Natural killer cell (primary cell): ENCODE measurements at regions not wholly inside any gene's neighbourhood (a gene's known extent, or its start where the extent isn't known, plus 50 kb on each side); places are given as distances from the start of the nearest gene placed in this dataset.

Experiments used
- ATAC-seq, 3 donors: fragments of 150-1000 bp in 2 of 3; fragments of 200-7000 bp in 1 of 3; cut with Tn5 transposase; 1 replicate in 1 of 3; 2 replicates in 2 of 3; pipeline ENCODE4 v1.10.0; 2021; ENCODE audit warnings: mild to moderate bottlenecking in 2 of 3, moderate library complexity in 2 of 3
- DNase-seq, 2 donors: peaks; one replicate each; pipeline versions ENCODE4 v3.0.0 to v3.0.0-alpha.2; 2013 to 2021; ENCODE audit warnings: mixed read lengths in 1 of 2
- H3K27ac ChIP-seq: one replicate; pipeline ENCODE4 v1.5.1; 2013; ENCODE audit warnings: mild to moderate bottlenecking, low read length
- H3K27me3 ChIP-seq: one replicate; pipeline ENCODE4 v1.6.1; 2013; ENCODE audit warnings: low read length; ENCODE audit not compliant: control insufficient read depth, insufficient read depth
- H3K36me3 ChIP-seq: one replicate; pipeline ENCODE4 v1.6.1; 2013; ENCODE audit warnings: low read length; ENCODE audit not compliant: control insufficient read depth, insufficient read depth
- H3K4me1 ChIP-seq: one replicate; pipeline ENCODE4 v1.6.1; 2013; ENCODE audit warnings: low read length; ENCODE audit not compliant: control insufficient read depth, insufficient read depth
- H3K4me3 ChIP-seq: one replicate; pipeline ENCODE4 v1.5.1; 2013; ENCODE audit warnings: low read length
- H3K9me3 ChIP-seq: one replicate; pipeline ENCODE4 v1.6.1; 2013; ENCODE audit warnings: low read length; ENCODE audit not compliant: control insufficient read depth, insufficient read depth
- H3K27ac Mint-ChIP-seq, 2 donors: one replicate each; pipeline ENCODE4 v1.8.0; 2022; ENCODE audit warnings: mild to moderate bottlenecking in 2 of 2, mixed read lengths in 2 of 2, moderate library complexity in 1 of 2
- H3K27me3 Mint-ChIP-seq, 2 donors: one replicate each; pipeline ENCODE4 v1.8.0; 2022; ENCODE audit warnings: low read depth in 2 of 2, mixed read lengths in 2 of 2
- H3K36me3 Mint-ChIP-seq: one replicate; pipeline ENCODE4 v1.8.0; 2022; ENCODE audit warnings: mixed read lengths
- H3K4me1 Mint-ChIP-seq, 2 donors: one replicate each; pipeline ENCODE4 v1.8.0; 2022; ENCODE audit warnings: mixed read lengths in 2 of 2
- H3K4me3 Mint-ChIP-seq: one replicate; pipeline ENCODE4 v1.8.0; 2022; ENCODE audit warnings: mild to moderate bottlenecking, moderate library complexity, mixed read lengths
- H3K9me3 Mint-ChIP-seq, 2 donors: one replicate each; pipeline ENCODE4 v1.8.0; 2022; ENCODE audit warnings: mixed read lengths in 2 of 2
- CTCF ChIP-seq: fragments of 200-600 bp; IDR thresholded peaks from one replicate; pipeline ENCODE4 v1.8.0; 2022; ENCODE audit warnings: antibody characterized with exemption
- WGBS: methylation state at CpG from one replicate; pipeline ENCODE4 v1.1.7; 2013; ENCODE audit warnings: missing lambda C conversion rate; ENCODE audit not compliant: insufficient coverage; 5-methylcytosine and 5-hydroxymethylcytosine counted together
- intact Hi-C: fragments of 100-400 bp; cut with micrococcal nuclease; formaldehyde crosslinking; loops from one replicate; pipeline ENCODE4 v1.14.2; 2022

GRCh38 chr10:123373591-123373990 lies 219.4 kb downstream of the BUB3 start:
- peaks cover 13 to 15% of the 10 kb centered on the region in 2 donors for H3K27me3 Mint-ChIP-seq
- Histone ChIP-seq H3K27ac (no peak overlapping the region), H3K36me3 (no peaks in the 10 kb centered on the region), H3K9me3 (peaks cover 4% of the 10 kb centered on the region), H3K4me3 (no peak overlapping the region), H3K27me3 (no peaks in the 10 kb centered on the region), H3K4me1 (no peaks in the 10 kb centered on the region)
- intact Hi-C loops = no loop called here
- H3K36me3 Mint-ChIP-seq = no peaks in the 10 kb centered on the region
- H3K27ac Mint-ChIP-seq = no peak overlapping the region
- no peak overlapping the region for H3K4me3 Mint-ChIP-seq
- DNase-seq = no peak
- no peak for TF ChIP-seq CTCF
- H3K9me3 Mint-ChIP-seq = peaks cover 4 to 6% of the 10 kb centered on the region in 2 donors
- no peaks in the 10 kb centered on the region for H3K4me1 Mint-ChIP-seq
- WGBS = 95% methylated on average over 5 of the region's 6 CpGs
- no peak for ATAC-seq

GRCh38 chr10:123375097-123375496 lies 220.9 kb downstream of the BUB3 start:
- no peak for TF ChIP-seq CTCF
- no peak for ATAC-seq
- DNase-seq = no peak
- H3K27me3 ChIP-seq = no peaks in the 10 kb centered on the region
- H3K4me1 Mint-ChIP-seq = no peaks in the 10 kb centered on the region
- no peak overlapping the region for H3K4me3 ChIP-seq
- peaks cover 7 to 15% of the 10 kb centered on the region in 2 donors for H3K27me3 Mint-ChIP-seq
- peaks cover under 1 to 3% of the 10 kb centered on the region in 2 donors for H3K9me3 Mint-ChIP-seq
- H3K36me3 Mint-ChIP-seq = no peaks in the 10 kb centered on the region
- peaks cover under 1% of the 10 kb centered on the region for H3K9me3 ChIP-seq
- no peak overlapping the region for H3K4me3 Mint-ChIP-seq
- H3K27ac Mint-ChIP-seq = no peak overlapping the region
- intact Hi-C loops = no loop called here
- no peaks in the 10 kb centered on the region for H3K4me1 ChIP-seq
- WGBS = 80% methylated on average over 3 of the region's 3 CpGs
- no peak overlapping the region for H3K27ac ChIP-seq
- H3K36me3 ChIP-seq = no peaks in the 10 kb centered on the region

GRCh38 chr10:123375738-123376137 lies 221.5 kb downstream of the BUB3 start:
- DNase-seq (no peak), ATAC-seq (no peak)
- TF ChIP-seq CTCF = no peak
- Mint-ChIP-seq H3K27ac (no peak overlapping the region), H3K4me3 (no peak overlapping the region), H3K27me3 (peaks cover 10 to 13% of the 10 kb centered on the region in 2 donors), H3K4me1 (no peaks in the 10 kb centered on the region), H3K36me3 (no peaks in the 10 kb centered on the region), H3K9me3 (peaks cover 0 to 3% of the 10 kb centered on the region in 2 donors)
- no peaks in the 10 kb centered on the region for H3K4me1 ChIP-seq
- H3K36me3 ChIP-seq = no peaks in the 10 kb centered on the region
- no peak overlapping the region for H3K4me3 ChIP-seq
- H3K9me3 ChIP-seq = no peaks in the 10 kb centered on the region
- intact Hi-C loops = no loop called here
- 100% methylated on average over 1 of the region's 1 CpG for WGBS
- H3K27me3 ChIP-seq = no peaks in the 10 kb centered on the region
- no peak overlapping the region for H3K27ac ChIP-seq

GRCh38 chr10:123377883-123378282 lies 223.7 kb downstream of the BUB3 start:
- H3K27ac ChIP-seq = no peak overlapping the region
- Mint-ChIP-seq H3K36me3 (no peaks in the 10 kb centered on the region), H3K4me3 (no peak overlapping the region), H3K27ac (no peak overlapping the region), H3K9me3 (no peaks in the 10 kb centered on the region), H3K4me1 (no peaks in the 10 kb centered on the region), H3K27me3 (peaks cover 0 to 12% of the 10 kb centered on the region in 2 donors)
- H3K9me3 ChIP-seq = no peaks in the 10 kb centered on the region
- ATAC-seq = no peak
- TF ChIP-seq CTCF = no peak
- no peaks in the 10 kb centered on the region for H3K36me3 ChIP-seq
- no peaks in the 10 kb centered on the region for H3K4me1 ChIP-seq
- intact Hi-C loops = no loop called here
- WGBS = 87% methylated on average over 8 of the region's 8 CpGs
- no peak overlapping the region for H3K4me3 ChIP-seq
- H3K27me3 ChIP-seq = no peaks in the 10 kb centered on the region
- no peak for DNase-seq
